GM12892 (cell line): ENCODE measurements at regions not wholly inside any gene's neighbourhood (a gene's known extent, or its start where the extent isn't known, plus 50 kb on each side); places are given as distances from the start of the nearest gene placed in this dataset.

Experiments used
- POLR2AphosphoS5 ChIP-seq: IDR thresholded peaks from 2 replicates; pipeline ENCODE4 v1.6.1; 2011; ENCODE audit warnings: low read depth, low read length, control low read depth
- TAF1 ChIP-seq: IDR thresholded peaks from 2 replicates; pipeline ENCODE4 v1.6.1; 2011; ENCODE audit warnings: low read depth, mild to moderate bottlenecking, control low read depth, low read length, borderline replicate concordance

DNA sequence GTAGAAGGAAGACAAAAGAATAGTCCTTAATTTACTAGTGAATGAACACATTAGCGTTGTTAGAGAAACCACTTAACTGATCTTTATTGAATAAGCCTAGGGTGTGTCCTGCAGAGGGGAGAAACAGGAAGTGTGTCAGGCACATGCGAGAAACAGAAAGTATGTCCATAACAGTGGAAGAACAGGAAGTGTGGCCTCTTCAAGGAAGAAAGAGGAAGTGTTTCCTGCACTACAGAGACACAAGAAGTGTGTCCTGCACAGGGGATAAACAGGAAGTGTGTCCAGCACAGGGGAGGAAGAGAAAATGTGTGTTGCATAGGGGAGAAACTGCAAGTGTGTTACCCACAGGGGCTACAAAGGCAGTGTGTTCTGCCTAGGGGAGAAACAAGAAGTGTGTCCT is 539.6 kb upstream of the PRKX start:
- TF ChIP-seq POLR2AphosphoS5, result no peak
- no peak for TF ChIP-seq TAF1
